ENCODE measurements at regions not wholly inside any gene's neighbourhood (a gene's known extent, or its start where the extent isn't known, plus 50 kb on each side); places are given as distances from the start of the nearest gene placed in this dataset.
"Not testable (repeated sequence)": the region's sequence is repeated elsewhere in the genome, so short reads cannot be mapped to it uniquely, and the experiment has no call there.

DNA sequence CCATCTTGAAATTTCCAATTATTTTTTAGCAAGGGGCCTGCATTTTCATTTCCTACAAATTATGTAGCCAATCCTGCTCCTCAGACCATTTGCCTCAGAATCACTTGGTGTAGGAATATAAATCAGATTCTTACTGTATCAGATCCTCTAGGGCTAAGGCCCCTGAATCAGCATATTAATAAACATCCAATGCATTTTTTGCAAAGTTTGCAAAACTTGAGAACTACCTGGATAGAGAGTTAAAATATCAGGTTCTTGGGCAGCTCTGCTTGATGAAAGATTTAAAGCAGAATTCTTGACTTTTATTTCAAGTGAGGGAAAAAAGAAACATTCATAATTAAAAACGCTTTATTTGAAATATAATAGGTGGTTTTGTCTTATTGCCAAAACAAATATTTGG lies 82.2 kb upstream of the MAN1A1 start:
- no peak for DNase-seq

DNA sequence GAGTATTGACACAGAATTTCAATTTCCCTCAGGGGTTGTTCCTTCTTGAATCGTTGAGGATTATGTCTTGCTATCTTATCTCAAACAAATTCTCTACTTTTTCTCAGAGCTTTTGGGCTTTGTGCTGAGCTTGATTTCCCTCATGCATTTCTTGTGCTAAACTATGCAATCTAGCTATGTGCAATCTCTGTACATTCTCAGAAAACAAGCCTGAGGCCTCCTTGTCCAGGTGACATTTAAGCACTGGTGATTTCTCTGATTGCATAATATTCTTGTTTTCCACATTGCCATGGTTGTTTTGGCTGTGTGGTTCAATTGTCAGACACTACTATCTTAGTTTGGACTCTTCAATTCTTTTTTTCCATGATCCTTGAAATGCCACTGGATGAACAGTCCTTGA lies 81.2 kb upstream of the MAN1A1 start:
- no peak for DNase-seq

DNA sequence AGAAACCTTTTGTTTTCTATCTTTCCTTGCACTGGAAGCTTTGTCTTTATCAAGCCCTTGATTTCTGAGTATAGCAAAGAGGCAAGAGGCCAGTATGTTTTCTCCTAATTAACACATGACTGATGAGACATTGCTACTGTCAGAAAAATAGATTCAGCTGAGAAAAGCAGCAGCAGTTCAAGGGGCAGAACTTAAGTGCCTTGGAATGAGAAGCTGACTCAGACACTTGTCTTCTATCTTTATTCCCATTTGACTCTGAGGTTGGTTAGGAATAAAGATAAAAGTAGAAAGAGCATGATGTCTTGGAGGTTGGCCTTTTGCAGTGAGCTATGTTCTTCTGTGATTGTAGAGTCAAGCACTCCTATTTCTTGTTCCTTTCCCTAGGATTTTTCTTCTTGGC lies 79.1 kb upstream of the MAN1A1 start:
- no peak for DNase-seq

DNA sequence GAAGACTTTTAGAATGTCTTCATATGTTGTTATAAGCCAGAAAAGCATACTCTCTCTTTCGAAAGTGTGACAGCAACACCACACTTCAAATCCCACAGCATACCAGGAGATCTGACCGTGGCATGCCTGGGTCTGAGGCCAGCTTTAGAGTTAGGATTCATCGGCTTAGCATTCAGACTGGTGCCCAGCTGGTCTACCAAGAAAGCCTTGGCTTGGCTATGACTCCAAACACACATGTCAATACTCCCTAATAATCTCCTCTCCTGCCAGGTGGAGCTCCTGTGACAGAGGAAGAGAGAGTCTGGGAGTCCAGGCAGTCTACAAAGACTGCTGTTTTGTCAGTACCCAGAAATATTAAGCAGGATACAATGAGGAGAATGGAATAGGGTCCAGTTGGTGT lies 77.1 kb upstream of the MAN1A1 start:
- peak; percentile 19 for DNase-seq

DNA sequence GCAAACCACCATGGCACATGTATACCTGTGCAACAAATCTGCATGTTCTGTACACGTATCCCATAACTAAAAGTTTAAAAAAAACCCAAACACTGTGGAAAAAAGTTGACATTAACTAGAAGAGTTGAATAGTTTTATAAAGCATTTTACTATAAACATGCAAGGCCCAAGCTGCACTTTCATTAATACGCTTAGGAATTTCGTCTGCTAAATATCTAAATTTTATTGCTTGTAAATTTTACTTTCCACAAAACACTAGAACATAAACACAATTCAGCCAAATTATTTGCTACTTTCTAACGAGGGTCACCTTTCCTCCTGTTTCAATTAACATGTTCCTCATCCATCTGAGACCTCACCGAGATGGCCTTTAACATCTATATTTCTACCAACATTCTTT lies 74.4 kb upstream of the MAN1A1 start:
- DNase-seq: no peak

DNA sequence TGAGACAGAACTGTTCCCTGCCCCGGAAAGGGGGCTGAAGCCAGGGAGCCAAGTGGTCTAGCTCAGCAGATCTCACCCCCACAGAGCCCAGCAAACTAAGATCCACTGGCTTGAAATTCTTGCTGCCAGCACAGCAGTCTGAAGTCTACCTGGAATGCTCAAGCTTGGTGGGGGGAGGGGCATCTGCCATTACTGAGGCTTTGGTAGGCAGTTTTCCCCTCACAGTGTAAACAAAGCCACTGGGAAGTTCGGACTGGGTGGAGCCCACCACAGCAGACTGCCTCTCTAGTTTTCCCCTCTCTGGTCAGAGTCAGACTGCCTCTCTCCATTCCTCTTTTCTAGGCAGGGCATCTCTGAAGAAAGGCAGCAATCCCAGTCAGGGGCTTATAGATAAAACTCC lies 68.5 kb upstream of the MAN1A1 start:
- DNase-seq: not testable (repeated sequence)

DNA sequence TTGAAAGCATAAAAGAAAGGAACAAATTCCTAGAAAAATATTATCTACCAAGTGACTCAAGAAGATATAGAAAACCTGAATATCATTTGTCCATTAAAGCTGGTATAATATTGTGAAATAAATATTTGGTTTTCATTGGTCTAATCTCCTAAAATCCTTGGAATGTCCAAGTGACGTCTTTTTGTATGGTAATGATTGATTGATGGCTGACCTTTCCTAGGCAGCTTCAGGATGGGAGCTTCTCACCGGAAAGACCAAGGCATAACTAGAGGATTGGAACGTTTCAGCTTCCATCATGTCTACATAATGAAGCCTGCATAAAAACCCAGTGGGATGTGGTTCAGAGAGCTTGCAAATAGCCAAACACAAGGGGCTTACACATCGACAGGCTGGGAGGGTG lies 57.6 kb upstream of the MAN1A1 start:
- DNase-seq: no peak

DNA sequence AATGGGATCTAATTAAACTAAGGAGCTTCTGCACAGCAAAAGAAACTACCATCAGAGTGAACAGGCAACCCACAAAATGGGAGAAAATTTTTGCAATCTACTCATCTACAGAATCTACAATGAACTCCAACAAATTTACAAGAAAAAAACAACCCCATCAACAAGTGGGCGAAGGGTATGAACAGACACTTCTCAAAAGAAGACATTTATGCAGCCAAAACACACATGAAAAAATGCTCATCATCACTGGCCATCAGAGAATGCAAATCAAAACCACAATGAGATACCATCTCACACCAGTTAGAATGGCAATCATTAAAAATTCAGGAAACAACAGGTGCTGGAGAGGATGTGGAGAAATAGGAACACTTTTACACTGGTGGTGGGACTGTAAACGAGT lies 55.6 kb upstream of the MAN1A1 start:
- not testable (repeated sequence) for DNase-seq
